ENCODE measurements at regions not wholly inside any gene's neighbourhood (a gene's known extent, or its start where the extent isn't known, plus 50 kb on each side); places are given as distances from the start of the nearest gene placed in this dataset.

- H3K36me3 ChIP-seq (ENCODE audit: insufficient read depth, low read length) = no peaks in the 10 kb centered on the region; the same call in 1 of the 2 replicates
- no peak overlapping the region for H3K9ac ChIP-seq (ENCODE audit: low read length)
- 0 out of 2 replicates have a peak, but pooled peaks cover 2% of the 10 kb centered on the region for H3K9me3 ChIP-seq (ENCODE audit: low read length)
- peak overlapping the region; percentile 41 for H3K4me2 ChIP-seq (ENCODE audit: low read length)
- no peak overlapping the region for H3K4me3 ChIP-seq (ENCODE audit: low read depth, low read length, poor library complexity, severe bottlenecking)
- no peak overlapping the region for H2AFZ ChIP-seq (ENCODE audit: low read length)
- no peaks in the 10 kb centered on the region for H4K20me1 ChIP-seq (ENCODE audit: insufficient read depth, low read length)
- H3F3A ChIP-seq (ENCODE audit: insufficient read depth, low read length) = no peaks in the 10 kb centered on the region
- H3K79me2 ChIP-seq (ENCODE audit: insufficient read depth, low read length) = no peaks in the 10 kb centered on the region
- H3K27me3 ChIP-seq (ENCODE audit: insufficient read depth, low read length) = no peaks in the 10 kb centered on the region; the same call in 1 of the 2 replicates
- H3K27ac ChIP-seq (ENCODE audit: low read depth, low read length, poor library complexity, severe bottlenecking) = no peak overlapping the region
- peaks cover 33% of the 10 kb centered on the region for H3K4me1 ChIP-seq (ENCODE audit: insufficient read depth, low read length, severe bottlenecking)
- H3K9me2 ChIP-seq (ENCODE audit: low read depth, low read length) = no peaks in the 10 kb centered on the region
- TF ChIP-seq EZH2 (IDR thresholded peaks at IDR 0.05; ENCODE audit: borderline replicate concordance, low read length) (no peak), CTCF (IDR thresholded peaks at IDR 0.05; ENCODE audit: low read length) (no peak)
Measured at GRCh38 chr3:43892061-43892460, 201.3 kb downstream of the ABHD5 start.

DNA sequence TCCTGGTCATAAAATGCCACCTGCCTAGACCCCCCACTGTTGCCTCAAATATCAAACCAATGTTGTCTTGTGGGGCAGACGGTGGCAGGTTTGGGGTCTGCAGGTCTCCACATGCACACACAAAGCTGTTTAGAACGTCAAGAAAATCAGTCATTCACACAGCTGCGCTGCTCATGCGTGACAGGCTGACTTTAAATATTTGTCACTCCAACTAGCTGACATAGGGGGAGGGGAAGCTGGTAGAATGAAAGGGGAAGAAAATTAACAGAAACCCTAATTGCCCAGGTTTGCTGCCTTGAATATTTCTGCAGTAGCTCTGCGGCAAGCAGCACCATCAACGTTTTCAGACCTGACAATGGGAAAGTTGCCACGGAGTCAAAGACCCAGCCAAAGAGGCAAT lies 201.8 kb downstream of the ABHD5 start:
- Histone ChIP-seq H3K79me2 (ENCODE audit: insufficient read depth, low read length) (no peaks in the 10 kb centered on the region), H3F3A (ENCODE audit: insufficient read depth, low read length) (no peaks in the 10 kb centered on the region), H3K4me3 (ENCODE audit: low read depth, low read length, poor library complexity, severe bottlenecking) (no peak overlapping the region), H3K4me2 (ENCODE audit: low read length) (peak overlapping the region; percentile 41; the same call in 1 of the 2 replicates), H4K20me1 (ENCODE audit: insufficient read depth, low read length) (no peaks in the 10 kb centered on the region), H3K36me3 (ENCODE audit: insufficient read depth, low read length) (no peaks in the 10 kb centered on the region; the same call in 1 of the 2 replicates), H3K9me2 (ENCODE audit: low read depth, low read length) (no peaks in the 10 kb centered on the region), H3K27me3 (ENCODE audit: insufficient read depth, low read length) (no peaks in the 10 kb centered on the region; the same call in 1 of the 2 replicates), H3K27ac (ENCODE audit: low read depth, low read length, poor library complexity, severe bottlenecking) (peak overlapping the region; percentile 3), H3K9me3 (ENCODE audit: low read length) (0 out of 2 replicates have a peak, but pooled peaks cover 3% of the 10 kb centered on the region), H2AFZ (ENCODE audit: low read length) (no peak overlapping the region), H3K9ac (ENCODE audit: low read length) (no peak overlapping the region), H3K4me1 (ENCODE audit: insufficient read depth, low read length, severe bottlenecking) (peaks cover 33% of the 10 kb centered on the region)
- TF ChIP-seq EZH2 (IDR thresholded peaks at IDR 0.05; ENCODE audit: borderline replicate concordance, low read length) (no peak), CTCF (IDR thresholded peaks at IDR 0.05; ENCODE audit: low read length) (no peak)

- Histone ChIP-seq H4K20me1 (ENCODE audit: insufficient read depth, low read length) (no peaks in the 10 kb centered on the region), H3K79me2 (ENCODE audit: insufficient read depth, low read length) (no peaks in the 10 kb centered on the region), H3K4me2 (ENCODE audit: low read length) (peak overlapping the region; percentile 62), H3K27me3 (ENCODE audit: insufficient read depth, low read length) (peaks cover 4% of the 10 kb centered on the region; the same call in 1 of the 2 replicates), H3K27ac (ENCODE audit: low read depth, low read length, poor library complexity, severe bottlenecking) (no peak overlapping the region), H3K9me3 (ENCODE audit: low read length) (0 out of 2 replicates have a peak, but pooled peaks cover 3% of the 10 kb centered on the region), H3F3A (ENCODE audit: insufficient read depth, low read length) (no peaks in the 10 kb centered on the region), H3K36me3 (ENCODE audit: insufficient read depth, low read length) (no peaks in the 10 kb centered on the region; the same call in 1 of the 2 replicates), H3K9ac (ENCODE audit: low read length) (no peak overlapping the region), H3K4me3 (ENCODE audit: low read depth, low read length, poor library complexity, severe bottlenecking) (peak overlapping the region; percentile 53), H3K9me2 (ENCODE audit: low read depth, low read length) (no peaks in the 10 kb centered on the region), H3K4me1 (ENCODE audit: insufficient read depth, low read length, severe bottlenecking) (peaks cover 33% of the 10 kb centered on the region), H2AFZ (ENCODE audit: low read length) (no peak overlapping the region)
- TF ChIP-seq EZH2 (IDR thresholded peaks at IDR 0.05; ENCODE audit: borderline replicate concordance, low read length) (no peak), CTCF (IDR thresholded peaks at IDR 0.05; ENCODE audit: low read length) (no peak)
Measured at GRCh38 chr3:43893727-43894126, 203.0 kb downstream of the ABHD5 start.
